Karpas-422 (cell line): ENCODE measurements at regions not wholly inside any gene's neighbourhood (a gene's known extent, or its start where the extent isn't known, plus 50 kb on each side); places are given as distances from the start of the nearest gene placed in this dataset.

Source experiments
- DNase-seq: peaks from one replicate; pipeline ENCODE4 v3.0.0-alpha.2; 2015
- H2AFZ ChIP-seq: fragments of 200-600 bp; sonication (generic); 2 replicates; pipeline ENCODE4 v1.6.1; 2014; ENCODE audit warnings: antibody characterized with exemption, low read length, mixed read lengths
- H3K27ac ChIP-seq: fragments of 200-600 bp; sonication (generic); 2 replicates; pipeline ENCODE4 v1.5.1; 2014; ENCODE audit warnings: mild to moderate bottlenecking, low read length, moderate library complexity
- H3K27me3 ChIP-seq: fragments of 200-600 bp; sonication (generic); 2 replicates; pipeline ENCODE4 v1.6.1; 2014; ENCODE audit warnings: low read length, mixed read lengths
- H3K36me3 ChIP-seq: fragments of 200-600 bp; sonication (generic); 2 replicates; pipeline ENCODE4 v1.6.1; 2014; ENCODE audit warnings: low read length, mixed read lengths; ENCODE audit not compliant: insufficient read depth
- H3K4me1 ChIP-seq: fragments of 200-600 bp; sonication (generic); 2 replicates; pipeline ENCODE4 v1.6.1; 2014; ENCODE audit warnings: mild to moderate bottlenecking, low read length, mixed read lengths
- H3K4me2 ChIP-seq: fragments of 200-600 bp; sonication (generic); 2 replicates; pipeline ENCODE4 v1.6.1; 2014; ENCODE audit warnings: low read length, low read depth, mild to moderate bottlenecking; ENCODE audit not compliant: poor library complexity, severe bottlenecking
- H3K4me3 ChIP-seq: fragments of 200-600 bp; sonication (generic); 2 replicates; pipeline ENCODE4 v1.5.1; 2014; ENCODE audit warnings: mild to moderate bottlenecking, antibody characterized with exemption, low read length, mixed read lengths
- H3K79me2 ChIP-seq: fragments of 200-600 bp; sonication (generic); 2 replicates; pipeline ENCODE4 v1.6.1; 2014; ENCODE audit warnings: mild to moderate bottlenecking, low read length, mixed read lengths
- H3K9ac ChIP-seq: fragments of 200-600 bp; sonication (generic); 2 replicates; pipeline ENCODE4 v1.6.0; 2014; ENCODE audit warnings: low read length
- H3K9me2 ChIP-seq: fragments of 200-600 bp; sonication (generic), shearing (Covaris generic); replicated peaks from 2 replicates; pipeline ENCODE4 v1.6.0; 2014; ENCODE audit warnings: mild to moderate bottlenecking, low read length, moderate library complexity; ENCODE audit not compliant: insufficient read depth
- H3K9me3 ChIP-seq: fragments of 300-700, 200-600 bp; sonication (generic); 2 replicates; pipeline ENCODE4 v1.6.1; 2014; ENCODE audit warnings: low read length, mixed read lengths
- H4K20me1 ChIP-seq: fragments of 200-600 bp; sonication (generic); 2 replicates; pipeline ENCODE4 v1.6.1; 2014; ENCODE audit warnings: mild to moderate bottlenecking, antibody characterized with exemption, low read length, low read depth; ENCODE audit not compliant: insufficient read depth

DNA sequence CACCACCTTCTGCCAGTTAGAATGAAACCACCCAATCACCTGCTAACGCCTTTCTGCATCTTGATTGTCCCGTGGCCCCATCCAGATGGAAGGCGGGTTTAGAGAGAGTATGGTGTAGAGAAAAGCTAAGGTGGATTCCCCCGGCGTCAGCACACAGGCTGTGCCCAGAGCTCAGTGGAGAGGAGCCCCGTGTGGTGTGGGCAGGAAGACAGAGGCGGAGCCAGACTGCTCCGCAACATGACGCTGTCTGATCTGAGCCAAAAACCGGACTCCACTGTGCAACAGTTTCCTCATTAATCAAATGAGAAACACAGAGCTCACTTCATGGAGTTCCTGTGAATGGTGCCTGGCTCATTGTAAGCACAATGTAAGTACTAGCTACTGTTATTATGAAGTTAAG lies 448.1 kb upstream of the SMIM21 start:
- no peak overlapping the region for H3K4me3 ChIP-seq
- no peaks in the 10 kb centered on the region for H3K9me3 ChIP-seq
- no peak overlapping the region for H3K4me2 ChIP-seq
- no peaks in the 10 kb centered on the region for H3K9me2 ChIP-seq
- H3K27ac ChIP-seq: no peak overlapping the region
- no peaks in the 10 kb centered on the region for H3K36me3 ChIP-seq
- H3K9ac ChIP-seq: no peak overlapping the region
- DNase-seq: no peak
- H3K4me1 ChIP-seq: no peaks in the 10 kb centered on the region
- no peaks in the 10 kb centered on the region for H3K27me3 ChIP-seq
- H2AFZ ChIP-seq: no peak overlapping the region
- H3K79me2 ChIP-seq: no peaks in the 10 kb centered on the region
- H4K20me1 ChIP-seq: no peaks in the 10 kb centered on the region

- H3K4me2 ChIP-seq: no peak overlapping the region
- no peak for DNase-seq
- H3K36me3 ChIP-seq: no peaks in the 10 kb centered on the region
- H3K9me3 ChIP-seq: no peaks in the 10 kb centered on the region
- no peaks in the 10 kb centered on the region for H3K27me3 ChIP-seq
- H2AFZ ChIP-seq: no peak overlapping the region
- H3K9ac ChIP-seq: no peak overlapping the region
- no peaks in the 10 kb centered on the region for H3K9me2 ChIP-seq
- no peaks in the 10 kb centered on the region for H3K79me2 ChIP-seq
- no peaks in the 10 kb centered on the region for H3K4me1 ChIP-seq
- no peak overlapping the region for H3K4me3 ChIP-seq
- no peak overlapping the region for H3K27ac ChIP-seq
- H4K20me1 ChIP-seq: no peaks in the 10 kb centered on the region
Observed at GRCh38 chr18:75874401-75875089, 447.0 kb upstream of the SMIM21 start.

- no peaks in the 10 kb centered on the region for H3K9me2 ChIP-seq
- H3K9ac ChIP-seq: no peak overlapping the region
- no peaks in the 10 kb centered on the region for H3K36me3 ChIP-seq
- no peaks in the 10 kb centered on the region for H4K20me1 ChIP-seq
- no peaks in the 10 kb centered on the region for H3K79me2 ChIP-seq
- H3K27ac ChIP-seq: no peak overlapping the region
- no peak overlapping the region for H2AFZ ChIP-seq
- no peaks in the 10 kb centered on the region for H3K4me1 ChIP-seq
- H3K4me2 ChIP-seq: no peak overlapping the region
- H3K9me3 ChIP-seq: no peaks in the 10 kb centered on the region
- H3K27me3 ChIP-seq: no peaks in the 10 kb centered on the region
- no peak overlapping the region for H3K4me3 ChIP-seq
- no peak for DNase-seq
Observed at GRCh38 chr18:75871596-75871995, 444.1 kb upstream of the SMIM21 start.

GRCh38 chr18:75869162-75869561 lies 441.7 kb upstream of the SMIM21 start:
- Histone ChIP-seq H3K9me3 (no peaks in the 10 kb centered on the region), H3K27ac (no peak overlapping the region), H3K9me2 (no peaks in the 10 kb centered on the region), H4K20me1 (no peaks in the 10 kb centered on the region), H2AFZ (no peak overlapping the region), H3K27me3 (no peaks in the 10 kb centered on the region), H3K4me1 (no peaks in the 10 kb centered on the region), H3K9ac (no peak overlapping the region), H3K4me3 (no peak overlapping the region), H3K79me2 (no peaks in the 10 kb centered on the region), H3K36me3 (no peaks in the 10 kb centered on the region), H3K4me2 (no peak overlapping the region)
- DNase-seq: no peak

- H3K9ac ChIP-seq: no peak overlapping the region
- no peaks in the 10 kb centered on the region for H4K20me1 ChIP-seq
- no peaks in the 10 kb centered on the region for H3K27me3 ChIP-seq
- H2AFZ ChIP-seq: no peak overlapping the region
- no peaks in the 10 kb centered on the region for H3K9me3 ChIP-seq
- H3K79me2 ChIP-seq: no peaks in the 10 kb centered on the region
- H3K36me3 ChIP-seq: no peaks in the 10 kb centered on the region
- H3K4me1 ChIP-seq: no peaks in the 10 kb centered on the region
- no peak overlapping the region for H3K4me2 ChIP-seq
- no peaks in the 10 kb centered on the region for H3K9me2 ChIP-seq
- no peak overlapping the region for H3K27ac ChIP-seq
- DNase-seq: no peak
- no peak overlapping the region for H3K4me3 ChIP-seq
Observed at GRCh38 chr18:75868031-75868430, 440.5 kb upstream of the SMIM21 start.

- H3K9me2 ChIP-seq: no peaks in the 10 kb centered on the region
- no peak overlapping the region for H3K4me2 ChIP-seq
- H2AFZ ChIP-seq: no peak overlapping the region
- H3K79me2 ChIP-seq: no peaks in the 10 kb centered on the region
- no peaks in the 10 kb centered on the region for H3K4me1 ChIP-seq
- H3K9me3 ChIP-seq: no peaks in the 10 kb centered on the region
- H4K20me1 ChIP-seq: no peaks in the 10 kb centered on the region
- no peaks in the 10 kb centered on the region for H3K27me3 ChIP-seq
- no peak overlapping the region for H3K27ac ChIP-seq
- H3K36me3 ChIP-seq: no peaks in the 10 kb centered on the region
- no peak overlapping the region for H3K4me3 ChIP-seq
- no peak for DNase-seq
- H3K9ac ChIP-seq: no peak overlapping the region
Observed at GRCh38 chr18:75865639-75866038, 438.1 kb upstream of the SMIM21 start.

- Histone ChIP-seq H3K4me3 (no peak overlapping the region), H3K36me3 (no peaks in the 10 kb centered on the region), H4K20me1 (no peaks in the 10 kb centered on the region), H3K27ac (no peak overlapping the region), H2AFZ (no peak overlapping the region), H3K79me2 (no peaks in the 10 kb centered on the region), H3K4me1 (no peaks in the 10 kb centered on the region), H3K9ac (no peak overlapping the region), H3K4me2 (no peak overlapping the region), H3K9me3 (no peaks in the 10 kb centered on the region), H3K9me2 (no peaks in the 10 kb centered on the region), H3K27me3 (no peaks in the 10 kb centered on the region)
- no peak for DNase-seq
Observed at GRCh38 chr18:75864816-75865215, 437.3 kb upstream of the SMIM21 start.

DNA sequence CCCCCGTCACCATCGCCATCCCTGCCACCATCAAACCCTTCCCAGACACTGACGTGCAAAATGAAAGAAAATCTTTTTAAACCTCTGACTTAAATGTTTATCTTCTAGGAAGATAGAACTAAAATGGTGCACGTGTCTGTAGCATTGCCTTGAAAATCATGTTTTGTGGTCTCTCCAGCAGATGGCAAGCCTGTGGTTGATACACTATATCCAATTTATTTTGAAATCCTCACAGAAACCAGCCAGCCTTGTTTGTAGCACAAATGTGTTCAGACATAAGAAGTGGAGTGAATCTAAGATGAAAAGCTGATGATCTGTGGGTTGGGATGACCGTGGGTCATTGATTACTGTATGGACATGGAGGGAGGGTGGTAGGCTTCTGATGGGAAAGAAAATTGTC lies 436.2 kb upstream of the SMIM21 start:
- Histone ChIP-seq H2AFZ (no peak overlapping the region), H3K9ac (no peak overlapping the region), H3K36me3 (no peaks in the 10 kb centered on the region), H3K4me3 (no peak overlapping the region), H3K9me3 (no peaks in the 10 kb centered on the region), H3K27ac (no peak overlapping the region), H3K27me3 (no peaks in the 10 kb centered on the region), H3K4me2 (no peak overlapping the region), H3K9me2 (no peaks in the 10 kb centered on the region), H4K20me1 (no peaks in the 10 kb centered on the region), H3K79me2 (no peaks in the 10 kb centered on the region), H3K4me1 (no peaks in the 10 kb centered on the region)
- no peak for DNase-seq

DNA sequence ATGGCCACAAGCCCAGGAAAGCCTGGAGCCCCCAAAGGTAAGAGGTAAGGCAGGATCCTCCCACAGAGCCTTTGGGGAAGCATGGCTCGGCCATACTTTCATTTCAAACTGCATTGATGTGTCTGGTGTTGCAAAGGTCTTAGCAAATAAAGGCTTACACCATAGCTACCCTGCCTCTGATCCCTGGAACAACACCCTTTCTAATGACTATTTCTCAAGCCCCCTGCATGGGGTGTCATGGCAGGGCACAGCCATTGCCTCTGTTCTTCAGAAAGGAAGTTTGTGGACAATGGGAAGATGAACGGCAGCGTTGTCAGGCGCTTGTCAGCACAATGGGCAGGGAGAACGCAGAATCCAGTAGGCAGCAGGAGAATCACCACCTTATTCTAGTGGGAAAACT lies 435.0 kb upstream of the SMIM21 start:
- Histone ChIP-seq H3K79me2 (no peaks in the 10 kb centered on the region), H3K27me3 (no peaks in the 10 kb centered on the region), H3K9ac (no peak overlapping the region), H4K20me1 (no peaks in the 10 kb centered on the region), H3K27ac (no peak overlapping the region), H3K36me3 (no peaks in the 10 kb centered on the region), H2AFZ (no peak overlapping the region), H3K4me3 (no peak overlapping the region), H3K9me3 (no peaks in the 10 kb centered on the region), H3K4me2 (no peak overlapping the region), H3K4me1 (no peaks in the 10 kb centered on the region), H3K9me2 (no peaks in the 10 kb centered on the region)
- DNase-seq: no peak
